Activated CD8-positive, alpha-beta T cell treated with anti-CD3 and anti-CD28 coated beads for 36 hours (primary cell): ENCODE measurements at regions not wholly inside any gene's neighbourhood (a gene's known extent, or its start where the extent isn't known, plus 50 kb on each side); places are given as distances from the start of the nearest gene placed in this dataset.

Experiments used
- ATAC-seq: fragments of 200-7000 bp; cut with Tn5 transposase; one replicate; pipeline ENCODE4 v1.10.0; 2021; ENCODE audit warnings: mild to moderate bottlenecking, moderate library complexity
- CTCF ChIA-PET: fragments of 350-600 bp; sonication (Branson Sonifier 250); formaldehyde crosslinking; loops from one replicate; lab custom pipeline; 2021; ENCODE audit warnings: antibody characterized with exemption; lab: Charles Lee
- POLR2A ChIA-PET: fragments of 350-600 bp; sonication (Branson Sonifier 250); formaldehyde crosslinking; loops from one replicate; lab custom pipeline; 2021; ENCODE audit warnings: antibody characterized with exemption; lab: Charles Lee
- DNase-seq: peaks from one replicate; pipeline ENCODE4 v3.0.0-alpha.2; 2020
- H3K27ac Mint-ChIP-seq: one replicate; pipeline ENCODE4 v1.8.0; 2021; ENCODE audit warnings: mild to moderate bottlenecking, mixed read lengths
- H3K27me3 Mint-ChIP-seq: one replicate; pipeline ENCODE4 v1.8.0; 2021; ENCODE audit warnings: mixed read lengths
- H3K36me3 Mint-ChIP-seq: one replicate; pipeline ENCODE4 v1.8.0; 2021; ENCODE audit warnings: low read depth, mixed read lengths
- H3K4me1 Mint-ChIP-seq: one replicate; pipeline ENCODE4 v1.8.0; 2021; ENCODE audit warnings: low read depth, mixed read lengths
- H3K4me3 Mint-ChIP-seq: one replicate; pipeline ENCODE4 v1.8.0; 2021; ENCODE audit warnings: mild to moderate bottlenecking, moderate library complexity, mixed read lengths
- H3K9me3 Mint-ChIP-seq: one replicate; pipeline ENCODE4 v1.8.0; 2021; ENCODE audit warnings: mixed read lengths
- intact Hi-C: fragments of 100-400 bp; cut with micrococcal nuclease; formaldehyde crosslinking; loops from one replicate; pipeline ENCODE4 v1.10.0; 2022
- TF ChIP-seq, protein P1 (sequence below): fragments of 200-600 bp; IDR thresholded peaks from one replicate; pipeline ENCODE4 v1.8.0; 2022; ENCODE audit warnings: antibody characterized with exemption, mild to moderate bottlenecking

- peaks cover 10% of the 10 kb centered on the region for H3K9me3 Mint-ChIP-seq
- ATAC-seq (no peak), DNase-seq (no peak)
- POLR2A ChIA-PET, result no interaction called here
- CTCF ChIA-PET, result no interaction called here
- H3K27me3 Mint-ChIP-seq, result no peaks in the 10 kb centered on the region
- intact Hi-C loops, result no loop called here
- H3K4me1 Mint-ChIP-seq, result no peaks in the 10 kb centered on the region
- H3K4me3 Mint-ChIP-seq, result no peak overlapping the region
- no peak overlapping the region for H3K27ac Mint-ChIP-seq
- TF ChIP-seq, protein P1, sequence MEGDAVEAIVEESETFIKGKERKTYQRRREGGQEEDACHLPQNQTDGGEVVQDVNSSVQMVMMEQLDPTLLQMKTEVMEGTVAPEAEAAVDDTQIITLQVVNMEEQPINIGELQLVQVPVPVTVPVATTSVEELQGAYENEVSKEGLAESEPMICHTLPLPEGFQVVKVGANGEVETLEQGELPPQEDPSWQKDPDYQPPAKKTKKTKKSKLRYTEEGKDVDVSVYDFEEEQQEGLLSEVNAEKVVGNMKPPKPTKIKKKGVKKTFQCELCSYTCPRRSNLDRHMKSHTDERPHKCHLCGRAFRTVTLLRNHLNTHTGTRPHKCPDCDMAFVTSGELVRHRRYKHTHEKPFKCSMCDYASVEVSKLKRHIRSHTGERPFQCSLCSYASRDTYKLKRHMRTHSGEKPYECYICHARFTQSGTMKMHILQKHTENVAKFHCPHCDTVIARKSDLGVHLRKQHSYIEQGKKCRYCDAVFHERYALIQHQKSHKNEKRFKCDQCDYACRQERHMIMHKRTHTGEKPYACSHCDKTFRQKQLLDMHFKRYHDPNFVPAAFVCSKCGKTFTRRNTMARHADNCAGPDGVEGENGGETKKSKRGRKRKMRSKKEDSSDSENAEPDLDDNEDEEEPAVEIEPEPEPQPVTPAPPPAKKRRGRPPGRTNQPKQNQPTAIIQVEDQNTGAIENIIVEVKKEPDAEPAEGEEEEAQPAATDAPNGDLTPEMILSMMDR, result no peak
- H3K36me3 Mint-ChIP-seq, result no peaks in the 10 kb centered on the region
Measured at GRCh38 chr18:30409120-30409519, 633.4 kb downstream of the DSC3 start.

GRCh38 chr18:30406728-30407127 lies 635.8 kb downstream of the DSC3 start:
- no peaks in the 10 kb centered on the region for H3K27me3 Mint-ChIP-seq
- ChIA-PET CTCF (no interaction called here), POLR2A (no interaction called here)
- H3K27ac Mint-ChIP-seq, result no peak overlapping the region
- TF ChIP-seq, protein P1, result no peak
- no peak for ATAC-seq
- H3K9me3 Mint-ChIP-seq, result peaks cover 10% of the 10 kb centered on the region
- no peak for DNase-seq
- H3K4me3 Mint-ChIP-seq, result no peak overlapping the region
- H3K4me1 Mint-ChIP-seq, result no peaks in the 10 kb centered on the region
- intact Hi-C loops, result no loop called here
- no peaks in the 10 kb centered on the region for H3K36me3 Mint-ChIP-seq

GRCh38 chr18:30405038-30405437 lies 637.5 kb downstream of the DSC3 start:
- Mint-ChIP-seq H3K27me3 (no peaks in the 10 kb centered on the region), H3K9me3 (peaks cover 10% of the 10 kb centered on the region), H3K27ac (no peak overlapping the region), H3K4me3 (no peak overlapping the region), H3K4me1 (no peaks in the 10 kb centered on the region), H3K36me3 (no peaks in the 10 kb centered on the region)
- no peak for ATAC-seq
- intact Hi-C loops, result no loop called here
- CTCF ChIA-PET, result interaction anchor here (1.1 kb wide), 1 partner anchor 16 kb away, joined by 3 read pairs; no protein-coding TSS in a partner anchor
- POLR2A ChIA-PET, result interaction anchor here (0.6 kb wide), 1 partner anchor 58 kb away, joined by 3 read pairs; no protein-coding TSS in a partner anchor
- DNase-seq, result no peak
- TF ChIP-seq, protein P1, result no peak

DNA sequence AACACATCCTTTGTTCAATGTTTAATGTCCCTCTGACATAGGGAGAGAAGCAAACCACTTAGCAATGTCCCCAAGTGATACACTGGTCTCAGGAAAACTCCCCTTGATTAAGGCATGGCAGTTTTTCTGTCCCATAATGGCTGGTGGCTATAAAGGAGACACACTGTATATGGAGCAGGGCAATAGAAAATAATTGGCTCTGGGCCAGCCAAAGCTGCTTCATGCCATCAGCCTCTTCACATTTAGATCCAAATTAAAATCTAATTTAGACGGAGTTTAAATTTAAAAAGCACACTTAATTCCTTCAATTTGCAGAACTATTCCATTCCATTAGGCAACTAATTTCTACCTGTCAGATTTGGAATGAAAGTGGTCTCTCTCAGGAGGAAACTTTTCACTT lies 638.1 kb downstream of the DSC3 start:
- TF ChIP-seq, protein P1, result no peak
- Mint-ChIP-seq H3K36me3 (no peaks in the 10 kb centered on the region), H3K27ac (no peak overlapping the region), H3K4me3 (no peak overlapping the region), H3K9me3 (peaks cover 8% of the 10 kb centered on the region), H3K27me3 (no peaks in the 10 kb centered on the region), H3K4me1 (no peaks in the 10 kb centered on the region)
- CTCF ChIA-PET, result interaction anchor here (1.1 kb wide), 1 partner anchor 16 kb away, joined by 3 read pairs; no protein-coding TSS in a partner anchor
- POLR2A ChIA-PET, result no interaction called here
- no peak for DNase-seq
- no peak for ATAC-seq
- intact Hi-C loops, result no loop called here

DNA sequence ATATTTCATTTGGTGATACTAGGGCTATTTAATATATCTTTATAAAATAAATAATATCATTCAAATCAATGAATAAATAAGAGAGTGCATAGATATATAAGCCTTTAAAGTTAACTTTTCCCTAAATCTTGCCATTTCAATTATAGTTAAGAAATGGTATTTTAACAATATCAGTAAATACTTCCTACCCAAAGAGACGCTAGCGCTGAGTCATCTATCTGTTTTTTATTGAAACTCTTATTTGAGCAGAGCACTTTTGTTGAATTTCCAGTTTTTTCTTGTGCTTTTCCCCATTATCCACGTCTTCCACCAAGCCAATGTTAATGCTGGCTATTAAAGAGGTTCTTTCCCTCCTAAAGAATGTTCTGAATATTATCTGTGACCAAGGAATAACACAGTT lies 639.3 kb downstream of the DSC3 start:
- TF ChIP-seq, protein P1, result no peak
- Mint-ChIP-seq H3K4me1 (no peaks in the 10 kb centered on the region), H3K36me3 (no peaks in the 10 kb centered on the region), H3K9me3 (peaks cover 1% of the 10 kb centered on the region), H3K4me3 (no peak overlapping the region), H3K27me3 (no peaks in the 10 kb centered on the region), H3K27ac (no peak overlapping the region)
- ChIA-PET POLR2A (no interaction called here), CTCF (no interaction called here)
- DNase-seq (no peak), ATAC-seq (no peak)
- intact Hi-C loops, result no loop called here
